ENCODE measurements at regions not wholly inside any gene's neighbourhood (a gene's known extent, or its start where the extent isn't known, plus 50 kb on each side); places are given as distances from the start of the nearest gene placed in this dataset.

- H3K79me2 ChIP-seq (ENCODE audit: insufficient read depth, low read depth): no peaks in the 10 kb centered on the region
- no peaks in the 10 kb centered on the region for H3K27me3 ChIP-seq (ENCODE audit: insufficient read depth, low read depth)
- no peak overlapping the region for H3K4me3 ChIP-seq (IDR thresholded peaks at IDR 0.05; ENCODE audit: insufficient read depth, low read depth, low read length)
- H3K27ac ChIP-seq: no peak overlapping the region
- H3K9ac ChIP-seq: no peak overlapping the region
- H2AFZ ChIP-seq (ENCODE audit: low read depth): no peak overlapping the region
- H4K20me1 ChIP-seq (ENCODE audit: insufficient read depth): no peaks in the 10 kb centered on the region
- no peak for TF ChIP-seq CTCF (conservative IDR thresholded peaks at IDR 0.05; ENCODE audit: low read depth, low read length)
- no peak overlapping the region for H3K4me2 ChIP-seq
- no peaks in the 10 kb centered on the region for H3K36me3 ChIP-seq (ENCODE audit: insufficient read depth)
- H3K4me1 ChIP-seq (ENCODE audit: low read depth, poor library complexity, severe bottlenecking): no peaks in the 10 kb centered on the region
Measured at GRCh38 chr7:26531926-26532325, 240.3 kb downstream of the SNX10 start.

- H3K9ac ChIP-seq: no peak overlapping the region
- TF ChIP-seq CTCF (conservative IDR thresholded peaks at IDR 0.05; ENCODE audit: low read depth, low read length): no peak
- H3K36me3 ChIP-seq (ENCODE audit: insufficient read depth): no peaks in the 10 kb centered on the region
- no peak overlapping the region for H3K4me2 ChIP-seq
- H3K27me3 ChIP-seq (ENCODE audit: insufficient read depth, low read depth): no peaks in the 10 kb centered on the region
- no peak overlapping the region for H2AFZ ChIP-seq (ENCODE audit: low read depth)
- H3K4me3 ChIP-seq (IDR thresholded peaks at IDR 0.05; ENCODE audit: insufficient read depth, low read depth, low read length): no peak overlapping the region
- H3K27ac ChIP-seq: no peak overlapping the region
- H3K79me2 ChIP-seq (ENCODE audit: insufficient read depth, low read depth): no peaks in the 10 kb centered on the region
- H3K4me1 ChIP-seq (ENCODE audit: low read depth, poor library complexity, severe bottlenecking): no peaks in the 10 kb centered on the region
- no peaks in the 10 kb centered on the region for H4K20me1 ChIP-seq (ENCODE audit: insufficient read depth)
Measured at GRCh38 chr7:26532471-26532870, 240.8 kb downstream of the SNX10 start.

GRCh38 chr7:26533217-26533616 lies 241.6 kb downstream of the SNX10 start:
- Histone ChIP-seq H4K20me1 (ENCODE audit: insufficient read depth) (no peaks in the 10 kb centered on the region), H3K27ac (no peak overlapping the region), H3K4me3 (IDR thresholded peaks at IDR 0.05; ENCODE audit: insufficient read depth, low read depth, low read length) (no peak overlapping the region), H3K27me3 (ENCODE audit: insufficient read depth, low read depth) (no peaks in the 10 kb centered on the region), H2AFZ (ENCODE audit: low read depth) (no peak overlapping the region), H3K9ac (no peak overlapping the region), H3K4me1 (ENCODE audit: low read depth, poor library complexity, severe bottlenecking) (no peaks in the 10 kb centered on the region), H3K4me2 (no peak overlapping the region), H3K36me3 (ENCODE audit: insufficient read depth) (no peaks in the 10 kb centered on the region), H3K79me2 (ENCODE audit: insufficient read depth, low read depth) (no peaks in the 10 kb centered on the region)
- TF ChIP-seq CTCF (conservative IDR thresholded peaks at IDR 0.05; ENCODE audit: low read depth, low read length): no peak

- H3K9ac ChIP-seq: no peak overlapping the region
- no peak overlapping the region for H3K4me2 ChIP-seq
- no peaks in the 10 kb centered on the region for H3K36me3 ChIP-seq (ENCODE audit: insufficient read depth)
- H3K79me2 ChIP-seq (ENCODE audit: insufficient read depth, low read depth): no peaks in the 10 kb centered on the region
- H4K20me1 ChIP-seq (ENCODE audit: insufficient read depth): no peaks in the 10 kb centered on the region
- no peak for TF ChIP-seq CTCF (conservative IDR thresholded peaks at IDR 0.05; ENCODE audit: low read depth, low read length)
- H3K4me3 ChIP-seq (IDR thresholded peaks at IDR 0.05; ENCODE audit: insufficient read depth, low read depth, low read length): no peak overlapping the region
- no peaks in the 10 kb centered on the region for H3K27me3 ChIP-seq (ENCODE audit: insufficient read depth, low read depth)
- no peak overlapping the region for H2AFZ ChIP-seq (ENCODE audit: low read depth)
- no peaks in the 10 kb centered on the region for H3K4me1 ChIP-seq (ENCODE audit: low read depth, poor library complexity, severe bottlenecking)
- no peak overlapping the region for H3K27ac ChIP-seq
Measured at GRCh38 chr7:26534649-26535482, 243.2 kb downstream of the SNX10 start.

Data from KMS-11 (cell line).